HG03520 (cell line): ENCODE measurements at regions not wholly inside any gene's neighbourhood (a gene's known extent, or its start where the extent isn't known, plus 50 kb on each side); places are given as distances from the start of the nearest gene placed in this dataset.
A peak's percentile ranks its signal among the peaks of the same experiment; 100 is the strongest.

Experiments used
- ATAC-seq: cut with Tn5 transposase; IDR thresholded peaks from one replicate; pipeline ENCODE4 v1.9.1; 2021; ENCODE audit warnings: mild to moderate bottlenecking, moderate library complexity; ENCODE audit not compliant: unreplicated experiment

DNA sequence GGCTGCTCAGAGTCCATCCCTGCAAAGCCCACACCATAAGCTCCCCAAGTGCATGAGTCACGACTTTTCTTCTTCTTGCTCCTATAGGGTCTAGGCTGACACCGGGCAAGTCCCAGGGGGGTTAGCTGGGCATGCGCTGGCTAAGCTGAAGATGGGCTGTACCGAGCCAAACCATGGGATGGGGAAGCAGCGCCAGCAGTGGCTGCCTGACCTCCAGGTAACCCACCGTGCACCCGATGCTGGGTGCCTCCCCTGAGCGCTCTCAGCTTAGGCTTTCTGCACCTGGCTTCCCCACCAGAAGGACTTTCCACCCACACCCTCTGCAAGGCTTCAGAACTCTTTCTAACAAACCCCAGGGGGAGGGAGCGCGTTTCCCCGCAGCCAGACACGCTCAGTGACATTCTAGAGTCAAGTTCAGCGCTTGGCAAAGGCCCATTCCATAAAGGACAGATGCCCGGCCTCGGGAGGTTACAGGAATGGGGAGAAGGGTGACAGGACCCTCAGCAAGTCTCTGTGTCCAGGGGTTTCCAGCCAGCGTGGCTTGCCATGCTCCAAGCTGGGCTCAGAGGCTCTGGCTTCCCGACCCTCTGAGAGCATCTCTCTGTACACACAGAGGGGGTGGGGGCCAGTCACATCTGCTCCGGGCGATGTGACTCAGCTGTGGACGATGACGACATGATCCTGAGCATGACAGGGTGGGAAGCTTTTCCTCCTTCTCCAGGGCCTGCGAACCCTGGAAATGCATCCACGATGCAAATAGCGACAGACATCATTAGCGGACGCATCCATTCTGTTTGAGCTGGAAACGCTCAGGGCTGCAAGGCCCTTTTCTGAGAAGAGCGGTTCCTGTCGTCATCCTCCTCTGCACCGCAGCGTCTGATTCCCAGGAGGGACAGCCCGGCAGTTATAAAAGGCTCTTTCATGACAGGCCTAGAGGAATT lies 107.8 kb downstream of the SIK1 start:
- ATAC-seq = no peak

DNA sequence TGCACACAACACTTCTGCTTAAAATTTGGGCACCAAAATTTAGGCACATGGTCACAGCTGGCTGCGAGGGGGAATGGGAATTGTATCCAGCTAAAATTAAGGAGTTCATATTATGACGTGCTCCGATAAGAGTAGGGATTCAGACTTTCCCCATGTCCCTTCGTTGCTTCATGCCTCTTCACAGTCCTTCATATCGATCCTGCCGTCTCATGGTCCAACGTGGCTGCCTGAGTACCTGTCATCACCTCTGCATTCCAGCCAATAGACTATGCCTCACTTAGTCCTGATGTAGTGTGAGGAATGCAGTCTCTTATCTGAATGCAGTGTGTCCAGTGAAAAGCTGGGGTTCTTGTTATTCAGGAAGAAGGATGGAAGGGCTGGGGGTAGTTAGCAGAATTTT lies 108.6 kb downstream of the SIK1 start:
- no peak for ATAC-seq

DNA sequence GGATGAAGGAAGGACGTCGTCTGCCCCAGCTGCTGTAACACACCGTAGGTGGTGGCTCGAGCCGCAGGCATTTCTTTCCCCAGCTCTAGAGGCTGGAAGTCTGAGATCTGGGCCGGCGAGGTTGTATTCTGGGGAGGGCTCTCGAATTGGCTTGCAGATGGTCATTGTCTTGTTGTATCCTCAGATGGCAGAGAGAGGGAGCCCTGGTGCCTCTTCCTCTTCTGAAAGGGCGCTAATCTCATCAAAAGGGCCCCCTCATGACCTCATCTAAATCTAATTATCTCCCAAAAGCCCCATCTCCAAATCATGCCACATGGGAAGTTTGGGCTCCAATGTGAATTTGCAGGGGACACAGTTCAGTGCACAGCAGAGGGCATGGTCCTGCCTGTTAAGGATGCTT lies 109.0 kb downstream of the SIK1 start:
- ATAC-seq = no peak

DNA sequence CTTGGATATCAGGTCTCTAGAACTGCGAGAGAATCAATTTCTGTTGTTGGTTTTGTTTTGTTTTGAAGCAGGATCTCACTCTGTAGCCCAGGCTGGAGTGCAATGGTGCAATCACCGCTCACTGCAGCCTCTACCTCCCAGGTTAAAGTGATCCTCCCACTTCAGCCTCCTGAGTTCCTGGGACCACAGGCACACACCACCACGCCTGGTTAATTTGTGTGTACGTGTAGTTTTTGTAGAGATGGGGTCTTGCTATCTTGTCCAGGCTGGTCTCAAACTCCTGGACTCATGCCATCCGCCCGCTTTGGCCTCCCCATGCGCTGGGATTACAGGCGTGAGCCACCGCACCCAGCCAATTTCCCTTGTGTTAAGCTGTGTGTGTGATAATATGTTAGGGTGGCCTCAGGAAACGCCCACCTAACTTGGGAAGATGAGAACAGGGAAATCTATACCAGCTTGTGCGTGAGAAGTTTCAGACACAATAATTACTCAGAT lies 109.6 kb downstream of the SIK1 start:
- ATAC-seq = no peak

DNA sequence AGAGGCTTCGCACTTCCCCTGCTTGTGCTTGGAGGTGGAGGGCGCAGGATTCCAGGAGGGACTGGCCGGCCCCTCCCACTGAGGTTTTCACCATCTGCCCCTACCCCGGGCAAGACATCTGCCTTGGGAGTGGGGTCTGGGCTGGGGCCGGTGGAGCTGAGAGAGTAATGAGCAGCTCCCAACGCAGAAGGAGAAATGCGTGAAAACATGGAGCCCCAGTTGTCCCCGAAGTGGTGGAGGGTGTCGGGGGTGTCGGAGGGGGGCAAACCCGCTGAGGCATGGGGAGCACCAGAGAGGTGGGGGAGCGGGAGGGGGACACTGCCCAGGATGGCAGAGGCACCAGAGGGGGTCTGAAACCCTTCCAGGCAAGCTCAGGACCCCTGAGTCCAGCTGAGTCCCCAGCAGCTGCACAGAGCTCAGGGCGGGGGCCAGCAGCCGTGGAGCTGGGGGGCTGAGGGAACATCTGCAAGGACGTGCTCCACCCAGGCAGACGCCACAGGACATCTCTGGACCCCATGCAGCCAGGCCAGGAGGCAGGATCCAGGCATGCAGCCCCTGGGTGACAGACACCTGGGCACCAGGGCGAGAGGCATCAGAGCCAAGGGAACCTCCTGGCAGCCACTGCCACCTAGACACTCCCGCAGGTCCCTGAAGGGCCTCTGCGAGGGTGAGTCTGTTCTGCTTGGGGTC lies 110.6 kb downstream of the SIK1 start:
- ATAC-seq = no peak

DNA sequence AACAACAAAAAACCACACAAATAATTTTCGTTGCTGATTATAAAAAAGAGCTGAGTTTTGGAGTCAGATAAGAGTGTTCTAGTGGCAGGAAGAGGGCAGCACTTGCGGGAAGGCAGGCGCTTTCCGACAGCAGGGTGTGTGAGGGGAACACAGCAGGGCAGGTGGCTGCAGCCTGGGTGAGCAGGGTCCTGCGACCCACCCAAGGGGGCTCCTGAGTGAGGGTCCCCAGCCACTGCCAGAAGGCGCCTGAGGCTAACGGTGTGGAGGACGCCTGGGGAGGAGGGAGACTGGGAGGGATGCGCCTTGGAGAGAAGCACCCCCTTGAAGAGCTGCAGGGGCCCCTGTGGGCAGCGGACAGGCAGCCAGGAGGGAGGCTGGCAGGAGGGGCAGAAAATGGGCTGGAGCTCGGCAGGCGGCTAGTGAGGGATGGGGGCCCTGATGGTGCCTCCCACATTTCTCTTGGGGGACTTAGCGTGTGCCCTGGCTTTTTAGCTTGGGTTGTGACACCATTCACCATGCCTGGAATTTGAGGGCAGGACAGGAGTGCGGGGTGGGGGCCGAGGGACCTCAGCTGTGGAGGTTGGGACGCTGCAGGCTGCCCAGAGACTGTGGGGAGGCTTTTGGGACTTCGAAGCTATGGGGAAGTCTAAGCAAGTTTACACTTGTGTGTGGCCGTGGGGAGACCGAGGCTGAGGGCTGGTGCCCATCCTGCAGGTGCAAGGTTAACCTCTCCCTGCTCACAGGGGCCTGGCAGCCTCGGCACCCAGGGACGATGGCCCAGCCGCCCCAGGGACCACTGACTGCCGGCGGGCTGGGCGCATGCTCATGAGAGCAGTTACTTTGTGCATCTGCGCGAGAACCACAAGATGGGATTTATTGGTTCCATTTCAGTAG lies 111.4 kb downstream of the SIK1 start:
- ATAC-seq = no peak

DNA sequence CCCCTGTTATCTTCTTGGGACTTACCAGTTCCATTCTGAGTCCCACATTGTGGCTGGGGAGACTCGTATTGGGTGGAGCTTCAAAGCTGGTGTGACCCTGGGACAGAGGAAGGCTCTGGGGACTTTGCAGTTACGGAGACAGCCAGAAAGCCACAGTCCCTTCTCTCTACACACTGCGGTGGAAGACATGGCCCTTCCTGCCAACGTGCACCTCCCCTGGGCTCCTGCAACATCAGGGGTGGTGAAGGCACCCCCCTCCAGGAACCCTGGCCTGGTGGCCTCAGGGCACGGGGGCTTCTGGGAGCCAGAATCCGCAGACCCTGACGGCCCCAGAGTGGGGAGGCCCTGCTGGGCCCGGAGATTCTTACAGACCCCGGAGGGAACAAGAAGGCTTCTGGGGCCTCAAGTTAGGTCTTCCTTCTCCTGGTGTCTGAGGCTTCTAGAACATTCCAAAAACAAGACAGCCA lies 113.0 kb downstream of the SIK1 start:
- ATAC-seq = no peak

DNA sequence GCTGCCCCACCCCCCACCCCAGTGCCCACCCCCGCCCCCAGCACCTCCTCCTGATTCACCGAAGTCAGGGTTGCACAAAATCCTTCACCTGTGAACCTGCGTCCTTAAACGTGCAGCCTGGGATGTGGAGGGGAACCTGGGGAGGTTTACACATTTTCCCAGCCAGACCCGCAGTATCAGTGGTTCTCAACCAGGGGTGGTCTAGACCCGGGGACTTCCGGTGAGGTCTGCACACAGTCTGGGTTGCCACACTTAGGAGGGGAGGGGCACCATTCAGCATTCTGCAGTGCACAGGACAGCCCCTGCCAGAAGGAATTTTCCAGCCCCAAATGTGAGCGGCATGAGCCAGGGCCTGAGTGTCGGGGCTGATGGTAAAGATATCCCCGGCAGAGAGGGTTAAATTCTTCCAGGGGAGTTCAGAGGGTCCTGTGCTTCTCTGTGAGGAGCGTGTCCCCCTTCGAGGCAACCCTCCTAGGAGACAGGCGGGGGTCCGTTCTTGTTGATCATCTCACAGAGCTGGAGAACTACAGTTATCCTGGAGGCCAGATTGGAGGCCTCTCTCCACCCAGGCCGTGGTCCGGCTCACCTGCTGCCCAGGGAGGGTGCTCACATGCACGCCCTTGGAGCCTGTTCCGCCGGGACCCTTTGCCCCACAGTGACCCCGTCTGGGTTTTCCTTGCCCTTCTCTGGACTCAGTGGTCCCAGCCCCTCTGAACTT lies 113.6 kb downstream of the SIK1 start:
- ATAC-seq = no peak

DNA sequence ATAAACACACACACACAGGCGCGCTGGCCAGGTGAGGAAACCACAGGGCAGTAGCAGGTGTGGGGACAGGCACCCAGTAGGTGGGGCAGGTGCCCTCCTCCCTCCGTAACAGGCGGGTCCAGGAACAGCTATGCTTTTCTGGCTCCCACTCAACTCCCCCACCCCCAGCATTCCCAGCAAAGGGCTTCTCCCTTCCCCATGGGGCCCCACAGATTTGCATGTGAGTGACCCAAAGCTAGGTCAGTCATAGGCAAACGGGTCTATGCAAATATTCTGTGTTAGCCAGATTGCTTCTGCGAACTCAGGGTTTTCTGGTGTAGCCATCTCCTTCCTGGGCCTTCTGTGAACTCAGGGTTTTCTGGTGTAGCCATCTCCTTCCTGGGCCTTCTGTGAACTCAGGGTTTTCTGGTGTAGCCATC lies 114.2 kb downstream of the SIK1 start:
- ATAC-seq = no peak

DNA sequence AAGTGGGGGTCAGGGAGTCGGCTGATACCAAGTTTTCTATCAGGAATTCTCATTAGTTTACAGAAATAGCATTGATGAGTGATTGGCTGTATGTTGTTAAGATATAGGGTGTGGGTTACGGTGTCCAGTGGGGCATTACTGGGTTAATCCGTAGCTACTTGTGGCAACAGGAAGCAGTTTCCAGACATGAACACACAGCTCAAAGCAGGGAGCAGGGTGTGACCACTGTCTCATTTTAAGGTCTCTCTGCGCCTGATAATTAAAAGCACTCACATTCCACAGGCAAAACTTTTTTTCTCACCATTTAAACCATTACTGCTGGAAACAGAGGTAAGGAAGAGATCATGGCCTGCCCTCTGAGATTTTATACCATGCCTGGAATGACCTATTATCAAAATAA lies 114.9 kb downstream of the SIK1 start:
- no peak for ATAC-seq

DNA sequence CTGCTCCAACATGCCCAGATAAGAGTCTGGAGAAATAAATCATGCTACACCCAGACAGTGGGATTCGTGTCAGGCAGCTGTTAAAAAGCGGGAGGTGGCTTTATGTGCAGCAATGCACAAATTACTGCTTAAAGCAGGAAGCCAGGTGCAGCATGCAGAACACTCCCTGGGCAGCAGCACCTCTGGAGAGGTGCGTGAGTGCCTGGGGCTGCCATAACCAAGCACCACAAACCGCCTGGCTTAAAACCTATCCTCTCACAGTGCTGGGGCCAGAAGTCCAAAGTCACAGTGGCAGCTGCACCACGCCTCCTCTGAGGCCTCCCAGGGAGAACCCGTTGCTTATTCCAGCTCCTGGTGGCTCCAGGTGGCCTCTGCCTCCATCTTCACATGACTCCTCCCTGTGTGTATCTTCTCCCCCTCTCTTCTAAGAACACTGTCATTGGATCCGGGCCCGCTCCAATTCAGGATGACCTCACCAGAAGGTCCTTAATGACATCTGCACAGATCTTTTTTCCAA lies 115.6 kb downstream of the SIK1 start:
- no peak for ATAC-seq

DNA sequence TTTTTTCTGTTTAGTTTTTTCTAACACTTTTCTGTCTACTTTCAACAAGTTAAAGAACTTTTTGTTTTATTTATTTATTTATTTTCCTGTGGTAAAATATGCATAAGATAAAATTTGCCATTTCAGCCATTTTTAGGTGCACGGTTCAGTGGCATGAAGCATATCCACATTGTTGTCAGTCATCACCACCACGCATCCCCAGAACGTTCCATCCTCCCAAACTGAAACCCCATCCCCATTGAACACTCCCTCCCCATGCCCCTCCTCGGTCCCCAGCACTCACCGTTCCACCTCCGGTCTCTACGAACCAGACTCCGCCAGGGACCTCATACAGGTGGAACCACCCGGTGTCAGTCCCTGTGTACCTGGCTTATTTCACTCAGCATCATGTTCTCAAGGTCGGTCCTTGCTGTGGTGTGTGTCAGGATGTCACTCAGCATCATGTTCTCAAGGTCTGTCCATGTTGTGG lies 118.1 kb downstream of the SIK1 start:
- no peak for ATAC-seq

DNA sequence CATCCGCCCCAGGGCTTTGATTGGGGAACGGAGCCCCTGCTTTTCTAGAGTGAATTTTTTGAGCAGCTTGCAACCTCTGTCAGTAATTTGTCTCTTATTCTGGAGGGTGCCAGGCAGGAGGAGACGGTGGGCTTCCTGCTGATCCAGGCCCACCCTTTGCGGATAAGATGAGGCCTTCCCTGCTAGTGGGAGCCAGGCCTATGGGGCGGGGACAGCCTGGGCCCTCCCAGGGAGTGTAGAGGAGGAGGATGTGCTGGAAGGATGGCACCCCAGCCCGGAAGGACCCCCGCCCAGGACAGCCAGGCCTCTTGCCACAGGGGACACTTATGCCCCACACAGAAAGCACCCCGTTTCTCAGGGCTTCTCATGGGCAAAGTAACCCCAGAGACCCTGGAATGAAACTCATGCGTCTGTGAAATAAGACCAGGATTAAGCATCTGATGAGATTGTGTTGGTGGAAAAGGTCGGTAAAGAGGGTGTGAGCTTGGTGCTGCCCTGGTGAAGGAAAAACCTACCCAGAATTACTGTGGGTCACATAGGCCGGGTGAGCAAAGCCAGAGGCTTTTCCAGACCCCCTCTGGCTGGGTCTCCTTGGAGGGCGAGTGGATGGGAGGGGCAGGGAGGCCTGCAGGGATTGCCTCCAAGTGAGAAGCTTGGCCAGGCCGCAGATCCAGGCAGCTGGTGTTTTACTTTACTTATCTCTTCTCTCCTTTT lies 118.7 kb downstream of the SIK1 start:
- ATAC-seq = no peak

DNA sequence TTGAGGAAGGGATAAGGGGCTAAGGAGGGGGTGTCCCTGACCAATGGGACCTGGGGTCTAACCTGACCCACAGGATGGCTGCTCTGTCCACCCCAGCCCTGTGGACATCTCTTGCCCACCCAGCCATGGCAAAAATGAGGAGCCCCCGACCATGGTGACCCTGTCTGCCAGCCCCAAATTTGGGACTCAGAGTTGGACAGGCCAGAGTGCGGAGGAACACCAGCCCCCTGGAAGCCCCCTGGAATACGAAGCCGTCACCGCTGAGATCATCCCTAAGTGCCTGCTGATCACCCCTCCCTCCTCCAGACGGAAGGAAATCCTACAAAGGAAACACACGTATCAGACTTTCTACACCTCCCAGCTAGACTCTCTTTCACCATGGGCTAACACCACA lies 119.3 kb downstream of the SIK1 start:
- no peak for ATAC-seq

DNA sequence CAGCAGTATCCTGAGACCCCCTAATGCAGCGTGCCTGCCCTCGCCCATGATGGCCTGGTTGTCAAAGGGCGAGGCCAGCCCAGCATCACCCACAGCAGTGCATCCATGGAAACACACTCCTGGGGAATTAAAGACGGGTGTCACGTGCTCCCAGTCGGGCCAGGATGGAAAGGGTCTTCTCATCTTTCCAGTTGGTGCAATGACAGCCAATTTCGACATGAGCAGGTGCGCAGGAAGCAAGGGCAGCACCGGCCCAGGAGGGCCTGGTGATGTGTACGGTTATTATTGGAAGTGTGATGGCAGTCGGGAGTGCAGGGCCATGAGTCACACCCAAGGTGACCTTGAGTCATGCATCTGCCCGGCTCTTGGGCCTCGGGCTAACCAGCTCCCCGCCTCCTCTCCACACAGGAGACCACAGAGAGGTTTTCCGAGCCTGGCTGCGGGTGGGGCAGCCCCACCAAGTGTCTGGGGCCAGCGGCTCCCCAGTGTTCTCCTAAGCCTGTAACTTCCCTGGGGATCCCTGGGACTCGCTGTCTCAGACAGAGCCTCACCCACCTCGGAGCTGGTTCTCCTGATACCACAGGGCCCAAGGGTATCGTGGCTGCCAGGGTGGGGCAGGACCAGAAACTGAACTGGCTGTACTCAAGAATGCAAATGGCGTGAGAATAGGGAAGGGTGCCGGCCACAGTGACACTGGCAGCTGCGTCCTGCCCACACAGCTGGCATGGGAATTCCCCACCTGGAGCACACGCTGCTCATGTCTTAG lies 119.8 kb downstream of the SIK1 start:
- ATAC-seq = peak; percentile 62

DNA sequence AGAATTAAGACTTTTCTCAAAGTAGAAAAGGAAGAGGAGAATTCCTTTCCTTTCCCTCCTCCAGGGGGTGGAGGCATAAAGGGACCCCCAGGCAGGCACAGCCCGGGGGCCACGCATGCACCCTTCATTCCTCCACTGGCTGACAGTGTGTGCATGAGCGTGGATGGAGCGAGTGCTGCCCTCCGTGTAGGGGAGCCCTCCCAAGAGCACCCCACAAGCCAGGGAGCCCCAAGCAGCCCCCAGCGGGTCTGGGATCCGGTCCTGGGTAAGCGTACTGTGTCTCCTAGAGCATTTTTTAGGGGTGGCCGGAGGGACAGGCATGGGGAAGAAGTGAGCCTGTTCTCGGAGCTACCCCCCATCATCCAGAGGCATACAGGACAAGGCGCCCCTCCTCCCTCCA lies 120.5 kb downstream of the SIK1 start:
- ATAC-seq = no peak

DNA sequence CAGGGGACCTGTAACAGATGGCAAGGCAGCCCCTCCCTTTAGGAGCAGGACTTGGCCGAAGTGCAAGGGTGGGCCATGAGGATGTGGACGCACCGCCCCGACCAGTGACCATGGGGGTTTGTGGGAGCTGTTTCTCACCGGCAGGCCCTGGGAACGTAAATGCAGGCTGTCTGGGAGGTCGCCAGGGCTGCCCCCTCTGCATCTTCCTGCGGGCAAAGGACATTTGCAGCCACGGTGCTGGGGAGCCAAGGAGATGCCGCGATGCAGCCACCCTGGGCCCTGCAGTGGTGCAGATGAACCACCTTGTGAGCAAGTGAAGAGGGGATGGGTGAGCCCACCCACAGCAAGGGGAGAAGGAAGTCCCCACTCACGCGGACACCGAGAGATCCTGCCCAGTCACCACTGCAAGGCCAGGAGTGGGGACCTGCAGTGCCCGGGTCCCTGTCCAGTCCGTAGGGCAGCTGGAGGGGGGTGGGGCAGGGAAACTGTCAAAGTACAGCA lies 121.1 kb downstream of the SIK1 start:
- no peak for ATAC-seq

DNA sequence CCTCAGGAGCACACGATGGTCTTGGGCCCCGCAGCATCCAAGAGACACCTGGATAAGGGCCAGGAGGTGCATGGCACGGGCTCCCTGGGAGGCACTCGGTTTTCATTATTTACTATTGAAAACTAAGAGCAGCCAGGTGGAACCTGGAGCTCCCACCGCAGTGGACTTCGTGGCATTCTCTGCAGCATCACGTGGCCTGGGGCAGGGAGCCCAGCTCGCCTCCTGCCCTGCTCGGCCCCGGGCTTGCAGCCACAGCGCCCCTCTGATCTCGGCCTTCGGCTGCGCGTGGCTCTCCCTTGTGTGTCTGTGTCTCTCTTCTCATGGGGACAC lies 121.6 kb downstream of the SIK1 start:
- no peak for ATAC-seq
